GM19193 (cell line): ENCODE measurements at regions not wholly inside any gene's neighbourhood (a gene's known extent, or its start where the extent isn't known, plus 50 kb on each side); places are given as distances from the start of the nearest gene placed in this dataset.

ENCODE experiments used
- POLR2A ChIP-seq: IDR thresholded peaks from 4 replicates; pipeline ENCODE4 v1.6.1; 2011; ENCODE audit not compliant: insufficient read depth, insufficient read length; ENCODE audit errors: extremely low read depth

DNA sequence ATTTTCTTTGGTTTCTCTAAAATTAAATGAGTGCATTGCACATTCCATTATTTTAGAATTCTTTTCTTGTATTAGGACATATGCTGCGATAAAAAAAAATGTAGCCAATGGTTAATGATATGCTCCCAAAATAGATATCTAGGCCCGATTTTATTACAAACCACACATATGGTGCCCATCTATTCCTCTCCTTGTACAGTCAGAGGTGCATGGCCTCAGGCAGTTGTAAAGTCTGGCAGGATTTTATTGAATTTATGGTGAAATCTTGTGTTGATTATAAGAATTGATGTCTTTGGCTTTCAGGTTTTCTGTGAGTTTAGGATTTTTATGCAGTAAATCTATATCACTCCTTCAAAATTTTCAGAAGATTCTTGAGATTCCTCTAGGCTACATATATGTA lies 192.2 kb downstream of the RFPL4B start:
- no peak for TF ChIP-seq POLR2A

DNA sequence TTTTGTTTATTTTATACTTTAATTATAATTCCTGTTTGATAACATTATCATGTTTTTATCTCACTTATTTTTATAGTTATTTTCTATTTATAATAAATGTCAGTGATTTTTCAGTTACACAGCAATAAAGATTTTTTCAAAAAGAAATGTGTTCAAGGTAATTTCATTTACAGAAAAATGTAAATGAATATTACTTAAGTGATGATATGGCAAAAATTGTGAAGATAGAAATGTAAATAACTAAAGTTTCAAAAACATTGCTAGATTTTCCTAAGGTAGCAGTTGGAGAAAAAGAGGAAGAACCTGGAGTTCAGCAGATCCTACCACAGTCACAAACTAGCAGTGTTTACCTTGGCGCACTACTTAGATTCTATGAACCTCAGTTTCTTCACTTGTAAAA lies 202.6 kb downstream of the RFPL4B start:
- TF ChIP-seq POLR2A: no peak

DNA sequence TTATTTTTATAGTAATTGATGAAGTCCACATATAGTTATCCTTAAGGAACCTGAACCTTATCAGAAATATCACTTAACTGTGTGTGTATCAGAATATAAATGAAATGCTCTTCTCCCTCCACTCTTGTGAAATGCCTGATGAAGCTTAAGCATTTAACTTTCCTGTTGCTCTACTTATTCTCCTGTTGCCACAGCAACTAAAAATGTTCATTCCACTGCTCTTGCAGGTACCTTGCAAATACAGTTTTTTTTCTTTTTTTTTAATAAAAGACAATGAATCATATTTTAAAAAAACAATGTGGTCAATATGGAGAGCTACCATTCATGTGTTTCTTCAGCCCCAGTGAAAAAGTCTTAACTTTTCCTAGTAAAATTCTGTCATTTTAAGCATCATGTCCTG lies 210.3 kb downstream of the RFPL4B start:
- TF ChIP-seq POLR2A: no peak

DNA sequence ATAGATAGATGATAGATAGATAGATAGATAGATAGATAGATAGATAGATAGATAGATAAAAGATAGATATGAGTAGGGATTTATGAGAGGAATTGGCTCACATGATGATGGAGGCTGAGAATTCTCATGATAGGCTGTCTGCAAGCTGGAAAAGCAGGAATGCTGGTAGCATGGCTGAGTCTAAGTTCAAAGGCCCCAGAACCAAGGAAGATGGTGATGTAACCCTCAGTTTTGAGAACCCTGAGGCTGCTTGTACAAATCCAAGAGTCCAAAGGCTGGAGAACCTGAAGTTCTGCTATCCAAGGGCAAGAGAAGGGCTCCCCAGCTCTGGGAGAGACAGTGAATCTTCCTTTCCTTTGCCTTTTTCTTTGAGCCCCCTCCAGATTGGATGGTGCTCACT lies 210.8 kb downstream of the RFPL4B start:
- no peak for TF ChIP-seq POLR2A

DNA sequence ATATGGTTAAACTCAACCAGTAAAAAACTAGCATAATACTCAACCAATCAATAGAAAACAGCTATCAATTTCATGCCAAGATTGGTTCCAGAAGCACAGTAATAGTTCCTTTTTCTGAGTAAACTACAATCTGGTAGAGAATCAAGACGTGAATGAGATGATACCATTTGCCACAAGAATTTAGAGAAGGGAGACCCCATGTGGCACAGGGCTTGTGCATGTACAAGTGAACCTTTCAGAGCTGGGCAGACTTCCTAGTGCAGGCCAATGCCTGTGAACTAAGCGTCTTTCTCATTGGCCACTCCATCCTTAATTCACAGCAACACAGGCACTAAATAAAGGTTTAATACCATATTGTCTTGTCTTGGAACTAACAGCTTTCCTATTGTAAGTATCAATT lies 213.5 kb downstream of the RFPL4B start:
- no peak for TF ChIP-seq POLR2A

DNA sequence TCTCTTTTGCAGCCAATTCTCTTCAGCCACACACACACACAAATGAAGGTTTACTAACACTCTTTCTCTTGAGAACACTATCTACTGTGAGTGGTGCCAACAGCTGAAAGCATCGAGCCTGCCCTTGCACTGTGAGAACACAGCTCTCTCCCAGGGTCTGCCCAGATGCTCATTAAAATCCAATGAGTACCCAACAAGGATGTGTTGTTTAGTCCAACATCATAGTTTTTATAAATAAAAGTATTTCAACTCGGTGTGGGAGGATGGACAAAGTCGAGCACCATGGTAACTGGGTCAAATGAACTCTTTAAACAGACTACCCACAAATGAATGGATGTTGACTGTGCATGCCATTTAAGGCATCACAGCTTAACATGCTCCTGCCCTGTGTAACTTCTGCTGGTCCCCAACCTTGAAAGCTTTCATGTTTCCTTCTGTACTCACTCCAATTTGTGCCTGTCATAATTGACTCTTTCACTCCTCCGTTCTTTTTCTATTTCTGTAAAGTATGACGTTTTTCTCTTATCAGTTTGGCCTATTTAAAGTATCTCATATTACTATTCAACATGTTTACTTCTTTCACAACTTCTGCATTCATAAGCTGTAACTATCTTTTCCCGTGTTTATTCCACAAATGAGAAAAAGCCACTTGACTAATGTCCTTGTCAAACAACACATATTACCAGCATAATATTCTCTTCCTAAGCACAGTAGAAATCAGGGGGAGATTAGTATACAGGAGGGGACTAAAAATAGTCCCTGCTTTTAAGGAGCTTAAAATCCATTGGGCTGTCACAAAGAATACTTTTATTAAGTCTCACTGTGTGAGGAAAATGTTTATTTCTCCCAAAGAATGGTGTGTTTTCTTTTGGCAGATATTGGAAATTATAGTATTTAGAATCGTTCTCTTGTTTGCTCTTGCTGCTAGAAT lies 215.4 kb downstream of the RFPL4B start:
- no peak for TF ChIP-seq POLR2A

DNA sequence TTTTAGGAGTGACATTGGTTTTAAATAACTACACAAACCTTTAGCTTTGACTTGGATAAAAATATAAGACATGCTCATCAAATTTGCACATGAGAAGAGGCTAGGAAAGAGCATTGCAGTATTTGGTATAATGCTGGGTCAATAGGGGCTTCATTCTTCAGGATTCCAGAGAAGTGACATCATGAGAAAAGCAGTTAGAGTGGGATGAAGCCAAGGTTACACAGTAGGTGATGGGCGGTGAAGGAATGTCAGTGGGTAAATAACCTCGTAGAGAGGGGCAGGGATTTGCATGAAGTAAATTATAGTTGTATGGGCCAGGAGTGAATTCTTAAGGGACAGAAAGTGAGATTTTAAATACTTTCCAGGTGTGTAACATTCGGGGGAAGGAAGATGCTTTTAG lies 216.2 kb downstream of the RFPL4B start:
- no peak for TF ChIP-seq POLR2A

DNA sequence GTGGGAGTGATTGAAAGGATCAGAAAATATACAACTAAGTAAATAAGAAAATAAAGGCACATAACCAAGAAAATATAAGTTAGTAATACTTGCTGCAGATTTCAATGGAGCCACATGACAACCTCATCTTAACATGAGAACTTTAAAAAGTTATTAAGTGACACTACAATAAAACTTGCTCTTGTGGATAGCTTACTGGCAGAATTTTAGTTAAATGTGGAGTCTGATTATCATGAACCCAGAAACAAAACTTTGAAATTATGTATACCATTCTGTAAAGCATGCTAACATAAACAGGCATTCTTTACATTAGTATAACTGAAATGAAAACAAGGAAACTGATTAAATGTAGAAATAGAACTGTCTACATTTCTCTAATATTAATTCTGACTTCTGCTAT lies 220.9 kb downstream of the RFPL4B start:
- TF ChIP-seq POLR2A: no peak

DNA sequence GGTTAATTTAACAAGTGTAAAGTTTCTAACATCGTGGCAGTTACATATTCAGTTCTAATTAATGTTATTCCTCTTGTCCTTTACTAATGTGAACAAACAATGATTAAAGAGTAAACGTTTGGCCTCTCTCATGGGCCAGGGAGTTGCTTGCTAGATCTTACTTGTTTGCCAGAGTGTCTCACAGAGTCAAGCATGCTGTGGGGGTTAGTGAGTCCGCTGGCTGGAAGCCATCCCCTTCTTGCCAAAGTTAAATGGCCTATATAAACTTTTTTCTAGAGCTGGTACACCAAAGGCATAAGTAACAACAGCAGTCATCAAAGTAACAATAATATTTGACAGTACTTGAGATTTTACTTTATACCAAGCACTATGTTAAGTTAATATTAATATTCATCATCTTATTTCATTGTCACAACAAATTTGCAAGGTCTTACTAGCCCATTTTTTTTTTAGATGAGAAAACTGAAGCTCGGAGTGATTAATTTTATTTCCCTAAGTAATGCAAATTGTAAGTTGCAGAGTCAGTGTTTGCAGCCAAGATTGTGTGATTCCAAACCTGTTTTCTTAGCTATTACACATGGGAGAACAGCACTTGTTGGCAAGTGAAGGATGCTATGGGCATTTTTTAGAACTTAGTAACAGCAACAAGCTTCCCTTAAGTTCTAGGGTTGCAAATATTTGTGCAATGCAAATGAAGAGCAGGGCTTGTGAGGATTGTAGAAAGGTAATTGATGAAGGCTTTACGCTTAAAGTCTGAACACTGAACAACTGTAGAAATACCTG lies 224.5 kb downstream of the RFPL4B start:
- TF ChIP-seq POLR2A: no peak

DNA sequence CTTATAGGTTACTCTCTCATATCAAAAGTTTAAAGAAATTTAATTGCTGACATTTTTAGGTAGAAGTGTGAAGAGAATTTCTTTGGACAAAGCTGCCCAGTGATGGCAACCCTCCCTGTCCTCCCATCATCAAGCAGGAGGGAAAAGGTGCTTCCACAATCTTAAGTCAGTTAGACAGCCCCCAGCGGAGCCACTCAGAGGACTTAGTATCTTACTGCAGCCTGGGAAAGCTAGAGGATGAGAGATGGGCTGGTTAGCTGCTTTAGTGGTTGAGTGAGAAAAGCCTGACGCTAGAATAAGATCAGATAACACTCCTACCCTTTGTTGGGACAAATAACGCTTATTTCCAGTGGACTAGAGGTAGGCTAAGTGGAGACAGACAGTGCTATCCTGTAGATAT lies 227.1 kb downstream of the RFPL4B start:
- TF ChIP-seq POLR2A: no peak

DNA sequence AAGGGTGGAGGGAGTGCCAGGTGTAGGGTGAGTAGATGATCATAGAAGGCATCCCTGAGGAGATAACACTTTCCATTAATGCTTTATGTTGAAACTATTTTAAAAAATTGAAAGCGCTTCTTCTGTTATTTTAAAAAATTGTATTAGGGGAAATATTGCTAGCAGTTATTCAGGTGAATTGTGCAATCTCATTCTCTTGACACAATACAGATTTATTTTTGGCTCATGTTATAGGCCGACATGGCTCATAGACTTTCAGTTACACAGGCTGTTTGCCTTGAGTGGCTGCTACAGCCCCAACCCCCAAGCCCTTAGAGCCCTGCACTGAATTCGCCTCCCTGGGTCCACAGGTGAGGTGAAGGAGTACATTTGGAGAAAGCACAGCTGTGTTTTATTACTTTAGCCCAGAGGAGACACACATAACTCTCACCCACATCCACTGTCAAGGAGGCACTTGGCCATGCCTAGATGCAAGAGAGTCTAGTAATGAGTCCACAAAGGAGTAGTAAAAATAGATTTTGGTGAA lies 228.2 kb downstream of the RFPL4B start:
- TF ChIP-seq POLR2A: no peak

DNA sequence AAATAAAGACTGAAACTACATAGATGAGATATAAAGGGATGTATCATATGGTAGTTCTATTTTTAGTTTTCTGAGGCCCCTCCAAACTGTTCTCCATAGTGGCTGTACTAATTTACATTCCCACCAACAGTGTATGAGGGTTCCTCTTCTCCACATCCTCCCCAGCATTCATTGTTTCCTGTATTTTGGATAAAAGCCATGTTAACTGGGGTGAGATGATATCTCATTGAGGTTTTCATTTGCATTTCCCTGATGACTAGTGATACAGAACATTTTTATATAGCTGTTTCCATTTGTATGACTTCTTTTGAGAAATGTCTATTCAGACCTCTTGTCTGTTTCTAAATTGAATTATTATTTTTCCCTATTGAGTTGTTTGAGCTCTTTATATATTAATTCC lies 229.3 kb downstream of the RFPL4B start:
- no peak for TF ChIP-seq POLR2A

DNA sequence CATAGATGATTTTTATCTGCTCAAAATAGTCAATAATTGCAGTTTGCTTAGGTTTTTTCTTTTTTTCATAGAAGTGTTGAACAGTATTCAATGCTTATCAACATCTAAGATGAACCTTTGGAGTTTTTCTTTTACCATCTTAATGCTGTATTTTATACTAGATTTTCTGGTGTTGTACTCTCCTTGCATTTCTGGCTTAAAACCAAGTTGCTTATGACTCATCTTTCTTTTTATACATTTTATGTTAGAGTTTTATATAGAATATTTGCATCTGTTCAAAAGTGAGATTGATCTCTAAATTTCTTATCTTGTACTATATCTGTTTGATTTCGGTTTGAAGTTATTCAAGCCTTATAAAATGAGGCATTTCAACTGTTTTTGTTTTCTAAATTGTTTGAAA lies 232.5 kb downstream of the RFPL4B start:
- TF ChIP-seq POLR2A: no peak

DNA sequence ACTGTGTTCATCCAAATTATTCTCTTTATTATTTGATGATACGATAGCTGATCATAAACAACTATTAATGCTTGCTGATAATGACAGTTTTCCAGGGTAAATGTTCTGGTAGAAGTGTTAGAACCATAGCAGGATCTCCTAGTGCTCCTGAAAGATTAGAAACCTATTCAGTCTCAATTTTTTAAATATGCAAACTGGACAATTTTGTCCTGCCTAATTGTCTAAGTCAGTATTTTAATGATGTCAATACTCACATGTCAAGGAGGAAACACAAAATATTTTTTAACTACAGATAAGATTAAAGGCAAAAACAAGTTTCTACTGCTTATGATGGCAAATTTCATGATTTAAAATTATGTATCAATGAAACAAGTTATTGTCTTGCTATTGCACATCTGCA lies 233.9 kb downstream of the RFPL4B start:
- TF ChIP-seq POLR2A: no peak

DNA sequence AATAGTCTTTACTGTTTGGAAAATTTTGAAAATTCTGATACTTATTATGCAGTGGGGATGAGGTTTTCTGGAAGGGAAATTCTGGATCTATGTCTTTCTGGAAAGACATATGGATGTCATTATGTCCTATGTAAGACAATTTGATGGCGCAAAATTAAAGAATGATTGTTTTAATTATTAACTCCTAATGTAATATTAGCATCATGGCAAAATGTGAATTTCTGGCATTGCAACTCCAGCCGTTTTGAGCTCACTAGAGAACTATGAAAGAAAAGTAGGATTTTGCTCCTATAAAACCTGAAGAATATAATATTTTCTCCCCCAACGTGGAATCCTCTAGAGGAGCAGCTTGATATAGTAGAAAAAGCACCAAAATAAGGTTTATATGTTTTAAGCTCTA lies 243.2 kb downstream of the RFPL4B start:
- no peak for TF ChIP-seq POLR2A

DNA sequence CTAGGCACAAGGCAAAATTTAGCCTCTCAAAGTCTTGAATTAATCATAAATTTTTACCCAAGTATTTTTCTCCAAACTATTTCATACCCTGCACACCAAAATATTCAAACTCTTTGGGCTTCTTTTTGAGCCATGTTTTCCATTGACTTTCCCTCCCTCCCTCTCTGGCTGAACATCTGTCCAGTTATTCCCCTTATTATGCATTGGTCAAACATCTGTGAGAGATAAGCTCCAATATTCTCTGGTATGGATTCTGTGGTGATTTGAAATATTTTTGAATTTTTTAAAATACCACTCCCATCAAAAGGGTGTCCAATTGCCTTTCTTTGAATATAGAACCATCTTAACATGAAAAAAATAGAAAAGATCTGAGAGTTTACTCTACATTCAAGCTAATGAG lies 244.2 kb downstream of the RFPL4B start:
- no peak for TF ChIP-seq POLR2A
